HG02623 (cell line): ENCODE measurements at regions not wholly inside any gene's neighbourhood (a gene's known extent, or its start where the extent isn't known, plus 50 kb on each side); places are given as distances from the start of the nearest gene placed in this dataset.

Experiments
- ATAC-seq: cut with Tn5 transposase; IDR thresholded peaks from one replicate; pipeline ENCODE4 v1.9.1; 2021; ENCODE audit warnings: moderate library complexity; ENCODE audit not compliant: unreplicated experiment

DNA sequence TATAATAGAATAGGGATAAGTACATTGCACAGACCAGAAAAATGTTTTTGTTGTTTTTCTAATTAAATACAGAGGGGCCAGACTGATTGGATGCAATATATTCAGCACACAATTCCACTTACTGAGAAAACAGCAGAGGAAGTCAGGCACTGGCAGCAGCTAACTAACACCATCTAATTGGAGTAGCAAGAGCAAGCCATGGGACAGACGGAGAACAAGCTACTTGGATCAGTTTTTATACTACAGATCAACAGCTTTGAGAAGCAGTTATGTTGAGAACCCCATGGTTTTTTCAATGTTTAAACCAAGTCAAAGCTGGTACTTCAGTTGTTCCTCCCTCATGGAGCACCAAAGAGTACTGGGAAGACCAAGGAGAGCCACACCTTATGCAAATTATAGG, 1249.4 kb downstream of the LRFN5 start:
- ATAC-seq = no peak

DNA sequence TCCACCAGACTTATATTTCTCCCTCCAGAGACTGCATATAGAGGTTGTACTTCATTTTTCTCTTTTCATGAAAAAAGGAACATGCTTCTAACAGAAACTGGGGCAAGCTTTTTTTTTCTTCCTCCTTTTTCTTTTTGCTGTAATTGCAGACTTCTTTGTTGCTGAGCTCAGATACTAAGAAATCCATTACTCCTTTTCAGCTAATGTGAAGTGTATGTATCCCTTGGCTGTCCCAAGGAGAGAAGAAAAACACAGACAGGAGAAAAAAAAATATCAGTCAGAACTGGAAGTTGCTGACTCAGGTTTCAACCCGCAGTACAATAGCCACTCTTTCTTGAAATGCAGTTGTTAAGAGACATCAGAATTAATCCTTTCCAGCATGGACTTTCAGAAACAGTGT, 1248.4 kb downstream of the LRFN5 start:
- no peak for ATAC-seq

DNA sequence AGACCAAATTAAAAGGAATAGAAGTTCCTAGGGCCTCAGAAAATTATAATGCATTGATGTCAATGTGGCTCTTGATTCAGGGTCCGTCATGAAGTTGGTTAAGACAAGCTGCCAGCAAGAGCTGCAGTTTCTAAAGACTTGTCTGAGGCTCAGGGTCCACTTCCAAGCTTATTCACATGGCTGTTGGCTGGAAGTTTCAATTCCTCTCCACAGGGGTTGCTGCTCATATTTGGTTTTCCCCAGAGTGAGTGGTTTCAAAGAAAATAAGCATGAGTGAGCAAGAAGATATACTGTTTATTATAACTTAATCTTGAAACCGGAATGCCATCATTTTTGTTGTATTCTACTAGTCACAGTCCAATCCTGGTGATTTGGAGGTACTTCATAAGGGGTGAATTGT, 1247.4 kb downstream of the LRFN5 start:
- no peak for ATAC-seq

DNA sequence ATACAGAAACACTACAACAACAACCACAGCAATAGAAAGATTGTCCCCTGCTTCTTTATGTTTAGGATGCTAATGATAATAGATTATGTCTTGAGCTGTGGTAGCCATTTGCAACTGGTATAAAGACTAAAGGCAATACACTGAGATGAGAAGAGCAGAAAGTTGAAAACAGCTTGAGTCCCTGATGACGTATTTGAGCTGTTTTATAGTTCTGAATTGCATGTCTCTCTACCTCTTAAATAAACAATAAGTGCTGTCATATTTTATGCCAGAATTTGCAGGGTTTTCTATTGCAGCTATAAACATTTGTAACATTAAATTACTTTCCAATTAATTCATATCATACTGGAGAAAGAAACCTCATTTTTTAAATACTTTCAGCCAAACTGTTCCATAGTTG, 1242.0 kb downstream of the LRFN5 start:
- ATAC-seq = no peak

DNA sequence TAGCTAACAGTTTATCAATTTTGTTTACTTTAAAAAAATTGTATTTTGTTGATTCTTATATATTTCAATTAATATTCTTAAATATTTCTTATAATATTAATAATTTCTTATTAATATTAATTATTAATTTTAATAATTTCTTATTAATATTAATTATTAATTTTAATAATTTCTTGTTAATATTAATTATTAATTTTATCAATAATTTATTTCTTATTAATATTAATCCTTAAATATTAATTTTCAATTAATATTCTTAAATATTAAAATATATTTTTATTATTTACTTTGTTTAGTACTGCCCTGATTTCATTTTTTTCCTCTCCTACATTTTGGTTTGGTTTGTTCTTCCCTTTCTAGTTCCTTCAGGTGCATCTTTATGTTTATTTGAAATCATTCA, 1208.1 kb downstream of the LRFN5 start:
- no peak for ATAC-seq

DNA sequence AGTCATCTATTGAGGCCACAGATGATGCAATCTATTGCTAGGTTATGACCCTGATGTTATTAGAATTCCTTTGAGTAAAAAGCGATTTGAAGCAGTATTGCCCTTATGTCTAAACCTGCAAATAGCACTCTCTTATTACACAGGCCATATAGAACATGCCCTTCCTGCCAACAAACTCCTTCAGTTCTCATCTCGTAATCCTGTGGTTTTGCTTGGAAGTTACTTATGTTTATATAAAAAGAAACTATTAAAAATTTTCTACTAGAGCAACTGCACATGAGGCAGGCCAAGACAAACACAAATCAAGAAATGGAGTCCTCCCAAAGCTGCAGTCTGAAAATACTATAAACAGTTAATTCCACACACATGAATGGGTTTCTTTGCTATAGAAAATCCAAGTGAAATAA, 1200.2 kb downstream of the LRFN5 start:
- ATAC-seq = no peak

DNA sequence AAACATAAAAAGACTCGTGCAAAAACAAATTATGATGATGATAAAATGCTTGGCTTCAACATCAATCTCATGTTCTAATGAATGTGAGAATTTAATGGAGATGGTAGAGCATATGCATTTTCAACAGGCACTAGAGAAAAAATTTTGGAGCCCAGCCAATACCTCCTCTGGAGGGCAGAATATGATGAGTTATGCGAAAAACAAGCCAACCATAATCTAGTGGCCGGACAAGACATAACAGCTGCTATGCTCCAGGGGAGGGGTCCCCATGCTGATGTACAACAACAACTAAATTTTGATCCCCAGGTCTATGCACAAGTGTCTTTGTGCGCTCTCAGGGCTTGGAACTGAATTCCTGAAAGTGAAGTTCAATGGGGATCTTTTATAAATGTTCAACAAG, 1197.5 kb downstream of the LRFN5 start:
- no peak for ATAC-seq

DNA sequence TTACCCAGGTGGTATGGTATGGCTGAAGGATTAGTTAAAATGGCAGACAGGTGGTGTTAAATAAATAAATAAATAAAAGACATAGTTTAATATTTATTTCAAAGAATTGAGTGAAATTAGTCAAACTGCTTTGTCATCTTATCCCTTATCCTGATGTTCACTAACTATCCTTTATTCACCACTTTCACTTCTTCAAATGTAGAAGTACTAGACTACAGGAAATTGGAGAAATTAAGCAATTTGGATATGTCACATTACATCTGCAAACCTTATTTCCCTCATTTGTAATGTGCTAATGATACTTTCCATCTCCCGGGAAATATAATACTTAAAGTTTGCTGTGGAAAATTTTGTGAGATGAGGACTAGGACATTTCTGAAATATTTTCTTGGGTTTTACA, 1195.7 kb downstream of the LRFN5 start:
- ATAC-seq = no peak

DNA sequence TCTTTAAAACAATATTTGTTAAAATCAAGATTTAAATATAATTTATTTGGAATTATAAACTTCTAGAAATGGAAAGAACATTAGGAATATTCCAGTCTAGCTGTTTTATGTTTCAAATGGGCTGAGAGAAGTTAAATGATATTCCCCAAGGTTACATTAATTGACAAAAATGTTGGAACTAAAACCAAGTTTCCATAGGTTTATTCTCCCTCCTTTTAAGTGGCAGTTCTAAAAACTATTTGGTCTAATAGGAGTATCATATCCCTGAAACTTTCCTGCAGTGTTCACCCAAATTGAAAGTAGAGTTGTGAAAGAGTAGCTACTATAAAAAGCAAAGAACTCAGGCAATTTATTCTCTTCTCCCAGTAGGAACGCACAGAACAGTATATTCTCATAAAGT, 1185.5 kb downstream of the LRFN5 start:
- ATAC-seq = no peak

DNA sequence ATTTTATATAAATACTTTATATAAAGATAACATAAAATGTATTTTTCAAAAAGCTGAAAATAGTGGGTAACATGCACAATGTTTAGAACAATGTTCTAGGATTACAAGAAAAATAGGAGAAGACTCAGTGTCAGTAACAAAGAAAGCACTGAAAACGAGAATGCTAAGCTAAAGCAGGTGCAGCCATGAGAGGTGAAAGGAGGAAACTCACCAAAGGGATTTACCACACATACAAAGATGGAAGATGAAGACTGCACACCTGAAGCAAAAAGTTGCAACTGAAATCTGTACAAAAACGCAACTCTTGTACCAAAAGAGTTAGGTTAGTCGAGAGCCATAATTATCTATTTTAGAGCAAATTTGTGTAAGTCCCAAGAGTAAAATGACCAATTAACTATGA, 1176.1 kb downstream of the LRFN5 start:
- no peak for ATAC-seq

DNA sequence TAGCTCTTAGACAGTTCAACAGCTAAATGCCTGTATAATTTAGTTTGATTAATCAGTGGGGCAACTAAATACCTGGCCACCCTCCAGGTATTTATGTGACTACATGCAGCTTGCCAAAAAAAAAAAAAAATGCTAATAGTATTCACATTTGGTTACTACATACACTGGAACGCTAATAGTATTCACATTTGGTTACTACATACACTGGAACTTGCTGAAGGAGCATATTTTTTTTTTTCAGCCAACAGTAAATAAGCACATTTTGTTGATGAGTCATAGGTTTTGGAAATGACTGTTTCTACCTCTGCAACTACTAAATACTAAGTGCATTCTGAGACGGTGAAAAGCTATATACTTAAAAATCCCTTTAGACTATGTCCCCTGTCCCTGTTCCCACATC, 1172.3 kb downstream of the LRFN5 start:
- no peak for ATAC-seq

DNA sequence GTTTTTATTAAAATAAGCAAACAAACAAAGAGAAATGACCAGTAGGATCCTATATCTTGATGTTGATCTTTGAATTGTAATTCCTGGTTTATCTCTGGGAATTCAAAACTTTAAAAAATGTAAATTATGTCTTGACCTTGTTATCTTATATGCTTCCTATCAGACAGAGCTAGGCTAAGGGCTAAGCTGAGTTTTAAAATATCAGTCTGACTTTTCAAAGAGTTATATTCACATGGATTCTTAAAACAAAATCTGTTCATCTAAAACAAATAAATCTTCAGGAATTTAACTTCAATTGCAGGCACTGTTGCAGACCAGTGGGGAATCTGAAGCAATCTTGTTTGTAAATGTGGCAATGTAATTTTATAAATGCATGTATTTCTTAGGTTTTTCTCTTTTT, 1144.1 kb downstream of the LRFN5 start:
- ATAC-seq = no peak

DNA sequence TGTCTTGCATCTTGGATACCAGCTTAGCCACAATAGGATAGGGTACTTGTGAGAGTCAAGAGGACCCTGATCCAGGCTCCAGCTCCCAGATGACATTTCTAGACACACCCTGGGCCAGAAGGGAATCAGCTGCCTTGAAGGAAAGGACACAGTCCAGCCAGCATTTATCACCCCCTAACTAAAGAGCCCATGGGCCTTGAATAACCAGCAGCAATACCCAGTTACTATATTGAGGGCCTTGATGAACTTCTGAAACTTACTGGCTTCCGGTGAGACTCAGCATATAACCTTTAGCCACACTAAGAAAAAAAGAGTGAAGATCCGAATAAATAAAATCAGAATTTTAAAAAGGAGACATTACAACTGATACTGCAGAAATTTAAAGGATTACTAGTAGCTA, 1135.4 kb downstream of the LRFN5 start:
- ATAC-seq = no peak

DNA sequence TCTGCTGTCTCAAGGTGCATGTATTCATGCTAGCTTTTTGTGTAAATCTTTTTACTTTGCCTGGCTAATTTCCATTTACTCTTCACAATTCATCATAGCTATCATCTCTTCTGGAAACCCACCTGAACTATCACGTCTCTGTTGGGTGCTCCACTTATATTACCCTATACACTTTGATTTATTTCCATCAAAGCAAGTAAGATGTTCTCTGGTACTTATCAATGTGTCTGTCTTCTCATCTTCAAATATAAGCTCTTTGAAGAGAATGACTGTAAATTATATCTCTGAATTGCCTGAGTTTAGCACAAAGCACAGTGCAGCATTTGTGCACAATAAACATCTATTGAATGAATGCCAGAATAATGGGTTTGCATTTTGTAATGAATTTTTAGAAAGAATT, 1129.7 kb downstream of the LRFN5 start:
- ATAC-seq = no peak

DNA sequence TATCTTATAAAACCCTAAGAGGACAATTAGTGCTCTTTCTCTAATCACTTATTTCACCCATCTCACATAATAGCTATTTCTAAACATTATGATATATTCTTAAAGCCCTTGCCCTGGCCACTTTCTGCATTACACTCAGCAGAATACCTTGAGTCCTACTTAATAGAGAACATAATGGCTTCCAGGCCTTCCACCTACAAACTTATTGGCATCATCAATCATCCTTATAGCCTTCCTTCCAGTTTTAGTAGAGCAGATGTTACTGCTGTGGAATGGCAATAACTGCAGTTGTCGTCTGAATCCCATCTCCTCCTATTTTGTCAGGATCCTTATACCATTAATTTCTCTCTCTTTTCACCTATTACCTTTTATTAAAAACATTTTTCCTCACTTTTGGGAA, 1127.4 kb downstream of the LRFN5 start:
- no peak for ATAC-seq

DNA sequence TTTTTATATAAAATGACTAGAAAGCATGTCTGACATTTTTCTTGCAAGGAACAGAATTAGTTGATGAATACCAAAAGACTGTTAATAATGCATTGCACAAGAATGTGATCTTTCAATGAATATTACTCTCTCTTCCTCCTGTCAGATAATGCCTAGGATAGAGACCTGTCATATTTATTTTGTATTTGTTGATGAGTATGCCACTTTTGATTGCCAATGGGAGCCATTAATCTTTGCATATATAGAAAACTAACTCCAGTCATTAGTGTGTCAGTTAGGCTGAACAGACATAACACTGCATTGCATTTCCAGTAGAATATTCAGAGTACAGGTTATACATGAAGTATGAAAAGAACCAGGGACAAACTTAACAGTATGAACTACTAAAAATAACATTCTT, 1125.3 kb downstream of the LRFN5 start:
- ATAC-seq = no peak

DNA sequence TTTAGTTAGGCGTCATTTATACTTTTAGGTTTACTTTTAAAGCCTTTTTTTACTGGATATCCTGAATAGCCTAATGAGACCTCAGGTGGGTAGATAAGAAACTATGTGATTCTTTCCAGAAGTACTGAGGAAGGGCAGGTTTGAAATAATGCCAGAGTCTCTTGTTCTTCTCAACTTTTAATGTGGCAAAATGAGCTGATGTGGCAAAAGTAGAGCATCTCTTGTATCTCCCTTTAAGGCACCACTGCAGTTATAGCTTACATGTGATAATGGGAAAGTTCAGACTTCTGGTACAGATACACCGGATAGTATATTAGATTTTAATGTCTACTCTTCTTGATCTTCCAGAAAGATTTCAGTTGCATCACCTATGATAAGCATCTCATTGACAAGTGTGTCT, 1124.8 kb downstream of the LRFN5 start:
- ATAC-seq = no peak

DNA sequence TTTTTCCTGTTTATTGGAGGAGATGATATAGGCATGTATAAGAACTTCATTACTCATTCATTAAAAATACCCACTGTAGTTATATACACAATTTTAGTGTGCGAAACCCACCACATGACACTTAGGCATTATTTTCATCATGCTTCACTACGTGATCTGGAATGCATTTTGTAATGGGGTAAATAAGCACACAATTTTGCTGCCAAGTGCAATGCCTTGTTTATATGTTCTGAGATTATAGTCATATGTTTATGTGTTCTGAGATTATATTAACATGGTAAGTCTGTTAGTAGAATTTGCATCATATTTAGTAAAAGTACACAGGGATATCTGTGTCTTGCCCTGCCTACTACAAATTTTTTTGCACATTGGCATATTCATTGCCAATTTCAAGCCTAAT, 1123.0 kb downstream of the LRFN5 start:
- ATAC-seq = no peak

DNA sequence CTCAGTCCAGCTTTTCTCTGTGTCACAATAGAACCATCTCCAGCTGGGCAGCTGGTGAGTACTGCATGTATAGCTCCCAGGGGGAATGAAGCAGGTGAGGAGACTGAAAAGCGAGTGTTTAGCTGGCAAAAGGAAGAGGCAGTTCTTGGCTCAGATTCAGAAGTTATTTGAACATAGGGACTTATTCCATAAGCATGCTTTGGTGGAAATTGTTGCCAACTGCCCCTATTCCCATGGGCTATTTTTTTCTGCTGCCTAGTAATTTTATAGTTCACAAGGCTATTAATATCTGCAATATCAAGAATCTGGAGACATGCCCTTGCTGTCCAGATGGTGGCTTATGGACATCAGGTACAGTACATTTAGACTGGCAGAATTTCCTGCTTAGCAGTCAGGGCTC, 1112.7 kb downstream of the LRFN5 start:
- ATAC-seq = no peak

DNA sequence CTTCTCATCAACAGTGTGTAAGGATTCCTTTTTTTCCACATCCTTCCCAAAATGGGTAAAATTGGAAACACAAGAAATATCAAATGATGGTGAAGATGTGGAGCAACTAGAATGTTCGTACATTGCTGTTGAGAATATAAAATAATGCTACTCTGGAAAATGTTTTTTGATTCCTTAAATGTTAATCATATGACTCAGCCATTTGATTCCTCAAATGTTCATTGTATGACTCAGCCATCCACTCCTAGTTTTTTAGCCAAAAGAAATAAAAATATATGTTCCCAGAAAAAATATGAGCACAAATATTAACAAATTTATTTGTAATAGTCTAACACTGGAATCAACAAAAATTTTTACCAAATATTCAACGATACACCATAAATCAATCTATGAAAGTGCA, 1108.6 kb downstream of the LRFN5 start:
- ATAC-seq = no peak

DNA sequence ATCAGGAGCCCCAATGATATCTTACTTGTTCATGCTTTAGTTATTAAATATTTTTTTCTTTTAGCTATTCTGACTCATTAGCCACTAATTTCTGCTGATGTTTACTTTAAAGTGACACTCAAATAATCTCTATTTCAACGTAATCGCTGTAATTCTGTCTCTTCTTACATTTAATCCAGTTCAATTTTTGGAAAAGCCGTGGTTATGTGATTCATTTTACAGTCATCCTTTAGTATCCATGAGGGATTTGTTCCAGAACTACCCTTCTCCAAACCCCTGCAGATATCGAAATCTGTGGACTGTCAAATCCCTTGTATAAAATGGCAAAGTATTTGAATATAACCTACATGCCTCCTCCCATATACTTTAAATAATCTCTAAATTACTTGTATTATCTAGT, 1103.4 kb downstream of the LRFN5 start:
- no peak for ATAC-seq

DNA sequence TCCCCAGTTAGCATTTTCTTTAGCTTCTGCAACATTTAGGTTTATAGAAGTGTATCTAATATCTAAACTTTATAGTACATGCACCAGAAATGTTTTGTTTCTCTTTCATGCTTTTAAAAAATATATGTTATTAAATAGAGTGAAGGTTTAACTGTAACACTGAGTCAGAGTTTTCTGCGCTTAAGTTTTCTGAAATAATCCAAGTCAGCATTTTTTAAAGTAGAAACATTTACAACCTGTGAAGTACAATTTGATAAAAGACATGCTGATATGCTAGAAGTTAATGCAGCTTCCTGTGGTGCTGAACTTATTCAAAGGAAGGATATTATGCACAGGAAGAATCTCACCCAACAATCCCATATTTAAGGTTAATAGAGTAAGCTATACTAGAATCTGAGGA, 1096.8 kb downstream of the LRFN5 start:
- no peak for ATAC-seq

DNA sequence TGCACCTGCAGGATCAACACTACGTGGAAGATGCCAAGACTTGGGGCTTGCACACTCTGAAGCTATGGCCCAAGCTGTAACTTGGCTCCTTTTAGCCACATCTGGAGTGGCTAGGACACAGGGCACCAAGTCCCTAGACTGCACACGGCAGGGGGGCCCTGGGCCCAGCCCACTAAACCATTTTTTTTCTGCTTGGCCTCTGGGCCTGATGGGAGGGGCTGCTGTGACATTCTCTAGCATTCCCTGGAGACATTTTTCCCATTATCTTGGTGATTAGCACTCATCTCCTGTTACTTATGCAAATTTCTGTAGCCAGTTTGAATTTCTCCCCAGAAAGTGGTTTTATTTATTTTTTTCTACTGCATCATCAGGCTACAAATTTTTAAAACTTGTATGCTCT, 1080.7 kb downstream of the LRFN5 start:
- no peak for ATAC-seq

DNA sequence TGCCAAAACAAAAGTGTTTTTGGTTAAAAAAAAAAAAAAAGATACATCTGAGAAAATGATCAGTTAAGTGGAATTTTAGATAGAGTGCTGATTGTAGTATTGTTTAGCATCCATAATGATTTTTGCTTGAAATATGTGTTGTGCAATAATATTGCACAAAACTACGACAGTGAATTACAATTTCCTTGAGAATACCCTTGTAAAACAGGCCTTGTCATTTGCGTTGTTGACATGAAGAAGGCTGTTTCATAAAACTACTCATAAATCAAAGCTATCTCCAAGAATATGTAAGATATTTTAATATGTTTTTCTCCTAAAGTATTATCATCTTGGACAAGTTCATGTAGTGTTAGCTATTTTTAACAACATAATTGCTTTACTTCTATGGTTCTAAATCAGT, 1077.0 kb downstream of the LRFN5 start:
- ATAC-seq = no peak
